Prostate gland (tissue), 2 donors: ENCODE measurements at regions not wholly inside any gene's neighbourhood (a gene's known extent, or its start where the extent isn't known, plus 50 kb on each side); places are given as distances from the start of the nearest gene placed in this dataset.

Experiments
- POLR2AphosphoS5 ChIP-seq: sonication (generic); formaldehyde crosslinking; IDR thresholded peaks from one replicate; pipeline ENCODE4 v1.6.1; 2017; ENCODE audit warnings: antibody characterized with exemption
- TF ChIP-seq, protein P1 (sequence below), 4 experiments: fragments of 200-600 bp in 2 of 4; fragments of 450-650 bp in 2 of 4; sonication (generic) in 2 of 4; IDR thresholded peaks; 1 replicate in 3 of 4; 2 replicates in 1 of 4; pipeline ENCODE4 v1.5.1; 2016 to 2019; ENCODE audit warnings: antibody characterized with exemption in 4 of 4, mild to moderate bottlenecking in 2 of 4, moderate library complexity in 2 of 4

DNA sequence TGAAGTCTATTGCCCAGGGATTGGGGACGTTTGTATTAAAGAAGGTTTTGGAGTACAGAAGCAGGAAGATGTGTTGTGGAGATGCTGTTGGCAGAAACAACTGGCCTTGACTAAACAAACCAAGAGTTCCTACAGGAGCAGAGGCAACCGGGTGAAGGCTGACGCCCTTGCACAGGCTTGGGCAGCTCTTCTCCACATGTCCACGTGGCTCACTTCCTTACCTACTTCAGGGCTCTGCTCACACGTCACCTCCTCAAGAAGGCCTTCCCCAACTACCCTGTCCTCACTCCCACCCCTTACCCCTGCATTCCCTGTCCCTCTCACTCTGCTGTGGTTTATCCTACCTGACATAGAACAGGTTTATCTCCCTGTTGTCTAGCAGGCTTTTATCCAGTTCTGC is 59.9 kb upstream of the JAZF1 start:
- TF ChIP-seq, protein P1, sequence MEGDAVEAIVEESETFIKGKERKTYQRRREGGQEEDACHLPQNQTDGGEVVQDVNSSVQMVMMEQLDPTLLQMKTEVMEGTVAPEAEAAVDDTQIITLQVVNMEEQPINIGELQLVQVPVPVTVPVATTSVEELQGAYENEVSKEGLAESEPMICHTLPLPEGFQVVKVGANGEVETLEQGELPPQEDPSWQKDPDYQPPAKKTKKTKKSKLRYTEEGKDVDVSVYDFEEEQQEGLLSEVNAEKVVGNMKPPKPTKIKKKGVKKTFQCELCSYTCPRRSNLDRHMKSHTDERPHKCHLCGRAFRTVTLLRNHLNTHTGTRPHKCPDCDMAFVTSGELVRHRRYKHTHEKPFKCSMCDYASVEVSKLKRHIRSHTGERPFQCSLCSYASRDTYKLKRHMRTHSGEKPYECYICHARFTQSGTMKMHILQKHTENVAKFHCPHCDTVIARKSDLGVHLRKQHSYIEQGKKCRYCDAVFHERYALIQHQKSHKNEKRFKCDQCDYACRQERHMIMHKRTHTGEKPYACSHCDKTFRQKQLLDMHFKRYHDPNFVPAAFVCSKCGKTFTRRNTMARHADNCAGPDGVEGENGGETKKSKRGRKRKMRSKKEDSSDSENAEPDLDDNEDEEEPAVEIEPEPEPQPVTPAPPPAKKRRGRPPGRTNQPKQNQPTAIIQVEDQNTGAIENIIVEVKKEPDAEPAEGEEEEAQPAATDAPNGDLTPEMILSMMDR (IDR thresholded peaks at IDR 0.05): no peak
- no peak for TF ChIP-seq POLR2AphosphoS5
